Stimulated activated CD8-positive, alpha-beta memory T cell treated with anti-CD3 and anti-CD28 coated beads, Interleukin-4, amount 100 ng/mL, for 4 hours (primary cell): ENCODE measurements at regions not wholly inside any gene's neighbourhood (a gene's known extent, or its start where the extent isn't known, plus 50 kb on each side); places are given as distances from the start of the nearest gene placed in this dataset.

ENCODE experiments used
- DNase-seq, 2 donors: peaks; one replicate each; pipeline ENCODE4 v3.0.0-alpha.2; 2020; ENCODE audit warnings: low read depth in 2 of 2, low spot score in 1 of 2

DNA sequence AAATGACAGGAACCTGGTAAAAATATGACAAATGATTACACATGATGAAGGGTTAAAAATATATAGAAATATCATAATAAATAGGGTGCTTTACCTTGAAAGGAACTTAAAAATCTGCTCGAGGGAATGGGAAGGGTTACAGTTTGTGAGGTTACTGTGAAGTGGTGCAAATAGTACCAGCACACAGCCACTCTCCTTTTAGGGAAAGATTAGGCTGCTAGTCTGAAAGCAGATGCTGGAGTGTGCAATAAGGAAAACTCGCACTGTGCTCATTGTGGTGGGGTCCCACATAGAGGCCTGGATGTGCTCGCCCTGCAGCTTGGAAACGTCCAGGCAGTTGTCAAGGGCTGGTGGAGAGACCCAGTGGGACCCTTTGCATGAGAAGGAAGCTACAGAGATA, 145.9 kb upstream of the TBX20 start:
- DNase-seq = no peak

DNA sequence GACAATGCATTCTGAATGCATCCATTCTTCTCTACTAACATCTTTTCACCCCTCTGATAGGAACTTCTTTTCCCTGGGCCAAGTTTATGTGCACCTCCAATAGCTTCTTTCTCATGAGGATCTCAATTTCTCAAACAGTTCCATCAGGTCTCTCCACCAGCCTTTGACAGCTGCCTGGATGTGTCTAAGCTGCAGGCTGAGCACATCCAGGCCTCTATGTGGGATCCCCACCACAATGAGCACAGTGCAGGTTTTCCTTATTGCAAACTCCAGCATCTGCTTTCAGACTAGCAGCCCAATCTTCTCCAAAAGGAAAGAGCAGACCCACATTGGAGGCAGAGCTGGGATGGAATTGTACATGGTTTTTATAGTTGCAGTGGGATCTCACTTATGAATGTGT, 145.3 kb upstream of the TBX20 start:
- DNase-seq = no peak

DNA sequence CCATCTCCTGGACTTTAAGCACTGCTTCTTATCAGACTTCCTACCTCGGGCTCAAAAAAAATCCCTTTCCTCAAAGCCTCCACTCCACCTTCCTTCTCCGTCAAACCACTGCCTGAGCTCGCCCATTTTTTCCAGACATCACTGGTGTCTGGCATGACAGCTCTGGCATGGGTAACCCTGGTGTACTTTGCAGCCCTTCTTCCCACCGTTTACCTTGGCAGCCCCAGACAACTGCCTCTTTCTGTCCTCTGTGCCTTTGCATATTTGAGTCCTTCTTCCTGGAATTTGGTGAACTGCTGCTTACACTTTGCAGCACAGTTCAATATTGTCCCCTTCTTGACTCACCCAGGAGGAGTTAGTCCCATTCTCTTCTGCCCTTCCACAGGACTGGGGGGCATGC, 144.6 kb upstream of the TBX20 start:
- no peak for DNase-seq

DNA sequence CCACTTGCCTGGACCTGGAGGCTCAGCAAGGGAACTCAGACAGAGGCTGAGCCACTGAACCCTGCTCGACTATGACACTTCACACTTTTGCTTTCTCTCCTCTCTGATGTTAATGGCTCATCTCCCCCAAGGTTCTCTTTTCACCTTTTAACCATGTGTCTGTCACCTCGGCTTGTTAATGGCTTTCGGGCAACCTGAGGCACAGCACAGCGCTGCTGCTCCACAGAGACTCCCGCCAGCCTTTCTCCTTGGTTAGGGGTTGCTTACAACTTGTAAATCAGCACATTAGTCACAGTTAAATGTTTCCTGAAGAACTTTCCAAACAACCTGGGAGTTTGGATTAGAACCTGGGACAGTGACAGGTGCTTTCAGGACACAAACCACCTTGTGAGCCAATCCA, 136.2 kb upstream of the TBX20 start:
- no peak for DNase-seq

DNA sequence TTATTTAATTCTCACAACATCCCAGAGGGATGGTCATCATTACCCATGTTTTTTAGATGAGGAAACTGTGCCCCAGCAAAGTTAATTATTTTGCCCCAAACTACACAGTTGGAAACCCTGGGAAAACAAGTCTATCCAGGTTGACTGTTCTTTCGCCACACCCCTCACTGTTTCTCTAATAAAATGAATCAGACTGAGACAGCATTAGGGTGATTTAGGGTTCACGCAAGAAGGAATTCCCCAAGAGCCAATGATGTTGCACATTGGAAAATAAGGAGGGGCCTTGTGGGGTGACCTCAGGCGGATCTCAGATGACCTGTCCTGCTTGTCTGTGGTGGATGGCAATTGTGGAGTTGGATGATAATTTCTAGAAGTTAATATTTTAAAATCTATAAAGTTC, 135.7 kb upstream of the TBX20 start:
- DNase-seq = no peak

DNA sequence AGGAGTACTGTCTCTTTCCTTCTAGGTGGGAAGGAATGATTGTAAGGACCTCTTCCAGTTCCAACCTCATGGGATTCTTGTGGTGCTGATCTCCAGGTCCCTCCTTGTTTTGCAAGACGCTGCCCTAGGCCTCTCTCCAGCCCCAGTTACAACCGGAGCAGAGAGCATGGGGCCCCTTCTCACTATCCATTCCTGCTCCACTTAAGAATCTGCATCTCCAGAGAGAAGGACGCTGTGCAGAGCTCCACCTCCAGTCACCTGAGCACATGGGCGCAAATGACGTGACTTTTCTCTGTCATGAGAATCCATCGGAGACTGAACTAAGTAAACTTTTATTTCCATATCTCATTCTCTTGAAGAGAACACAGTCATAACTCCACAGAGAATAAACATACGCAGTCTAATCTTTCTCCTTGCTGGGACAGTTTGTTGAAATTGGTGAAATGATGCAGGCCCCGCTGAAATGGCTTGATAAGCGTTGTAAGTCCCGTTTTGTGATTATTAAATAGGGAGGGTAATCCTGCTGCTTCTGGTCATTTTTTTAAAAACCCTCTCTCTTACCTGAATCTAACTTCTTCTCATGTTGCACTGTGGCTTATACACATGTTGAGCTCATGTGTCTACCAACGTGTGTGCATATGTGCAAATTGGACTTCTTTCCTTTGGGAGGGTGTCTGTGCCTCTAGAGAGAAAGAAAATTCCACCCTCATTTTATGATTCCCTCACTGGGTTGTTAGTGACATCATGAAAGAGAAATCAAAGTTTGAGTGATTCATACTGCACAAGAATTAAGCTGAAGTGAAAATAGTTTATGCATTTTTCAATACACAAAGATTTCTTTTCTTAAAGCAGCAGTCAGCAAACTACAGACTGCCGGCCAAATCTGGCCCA, 133.2 kb upstream of the TBX20 start:
- DNase-seq = no peak

DNA sequence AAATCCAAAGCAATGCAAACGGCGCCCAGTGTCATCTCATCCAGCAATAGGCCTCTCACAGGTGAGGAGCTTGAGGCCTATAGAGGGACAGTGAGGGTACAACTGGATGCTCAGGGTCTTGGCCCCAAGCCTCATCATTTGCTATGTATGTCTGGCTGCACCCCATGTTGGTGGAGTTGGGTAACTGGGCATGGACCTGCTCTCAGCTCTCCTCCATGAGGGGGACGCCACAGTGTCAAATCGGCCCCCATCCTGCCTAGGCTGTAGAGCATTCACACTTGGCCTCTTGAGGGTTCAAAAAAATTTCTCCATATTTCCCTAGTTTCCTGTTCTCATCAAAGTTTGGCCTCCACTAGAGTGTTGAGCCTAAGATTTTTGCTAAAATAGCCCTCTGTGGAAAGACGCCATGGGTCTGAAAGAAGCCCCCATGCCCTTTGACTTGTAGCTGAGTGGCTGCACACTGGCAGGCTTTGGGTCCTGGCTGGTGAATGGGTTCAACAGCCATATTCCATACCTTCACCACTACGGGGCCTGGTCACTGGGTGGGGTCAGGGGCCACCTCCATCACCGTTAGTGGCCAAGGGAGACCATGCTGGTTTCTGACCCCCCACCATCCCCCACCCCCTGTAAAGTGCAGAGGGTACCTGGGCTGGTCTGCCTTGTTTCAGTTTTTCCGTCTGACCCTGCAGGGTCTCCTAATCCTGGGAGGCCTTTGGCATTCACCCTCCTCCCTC, 132.3 kb upstream of the TBX20 start:
- DNase-seq = no peak

DNA sequence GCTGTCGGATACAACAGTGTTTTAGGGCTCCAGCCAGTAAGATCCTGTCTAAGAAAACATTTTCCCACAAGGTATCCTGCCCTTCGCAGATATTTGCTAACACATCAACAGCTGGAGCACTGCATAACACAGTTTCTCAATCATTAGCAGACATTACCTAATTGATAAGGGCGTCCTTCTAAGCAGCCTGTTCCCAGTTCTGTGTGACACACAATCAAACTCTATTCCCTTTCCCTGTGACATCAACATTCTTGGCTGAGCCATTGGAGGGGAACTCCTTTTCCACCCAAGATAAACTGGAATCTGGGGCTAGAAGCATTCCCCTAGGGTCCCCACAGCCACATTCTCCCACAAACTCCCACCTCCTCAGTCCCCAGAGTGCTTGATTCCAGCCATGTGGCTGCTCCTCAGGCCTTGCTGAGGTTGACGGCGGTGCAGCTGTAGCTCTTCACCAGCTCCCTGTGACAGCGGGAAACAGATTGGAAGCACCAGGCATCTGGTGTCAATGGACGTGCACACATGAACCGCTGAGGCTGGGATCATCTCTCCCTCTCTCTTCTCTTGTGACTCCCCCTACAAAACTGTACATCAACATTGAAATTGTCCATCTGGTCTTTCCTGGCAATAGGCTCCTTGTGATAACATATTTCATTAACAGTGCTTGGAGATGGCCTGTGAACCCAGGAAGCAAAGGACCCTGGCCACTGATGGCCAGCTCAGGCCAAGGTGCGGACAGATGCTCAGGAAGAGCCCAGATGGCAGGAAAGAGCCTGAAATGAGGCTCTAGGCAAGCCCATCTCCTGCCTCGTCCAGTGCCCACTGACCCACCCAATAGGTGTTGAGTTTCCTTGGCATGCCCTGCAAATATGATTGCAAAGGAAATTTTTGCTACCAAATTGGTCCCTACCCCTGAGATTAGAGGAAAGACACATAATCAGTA, 131.1 kb upstream of the TBX20 start:
- no peak for DNase-seq

DNA sequence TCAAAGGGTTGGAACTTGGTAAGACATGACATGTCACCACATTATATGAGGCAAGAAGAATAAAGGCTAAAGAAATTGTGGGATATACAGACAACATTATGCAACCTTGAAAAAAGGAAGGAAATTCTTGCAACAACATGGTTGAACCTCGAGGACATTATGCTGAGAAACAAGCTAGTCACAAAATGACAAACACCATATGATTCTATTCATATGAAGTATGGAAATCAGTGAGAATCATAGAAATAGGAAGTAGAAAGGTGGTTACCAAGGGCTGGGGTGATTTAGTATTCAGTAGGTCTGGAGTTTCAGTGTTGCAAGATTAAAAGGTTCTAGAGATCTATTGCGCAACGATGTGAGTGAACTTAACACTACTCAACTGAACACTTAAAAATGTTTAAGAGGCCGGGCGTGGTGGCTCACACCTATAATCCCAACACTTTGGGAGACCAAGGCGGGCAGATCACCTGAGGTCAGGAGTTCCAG, 126.9 kb upstream of the TBX20 start:
- no peak for DNase-seq

DNA sequence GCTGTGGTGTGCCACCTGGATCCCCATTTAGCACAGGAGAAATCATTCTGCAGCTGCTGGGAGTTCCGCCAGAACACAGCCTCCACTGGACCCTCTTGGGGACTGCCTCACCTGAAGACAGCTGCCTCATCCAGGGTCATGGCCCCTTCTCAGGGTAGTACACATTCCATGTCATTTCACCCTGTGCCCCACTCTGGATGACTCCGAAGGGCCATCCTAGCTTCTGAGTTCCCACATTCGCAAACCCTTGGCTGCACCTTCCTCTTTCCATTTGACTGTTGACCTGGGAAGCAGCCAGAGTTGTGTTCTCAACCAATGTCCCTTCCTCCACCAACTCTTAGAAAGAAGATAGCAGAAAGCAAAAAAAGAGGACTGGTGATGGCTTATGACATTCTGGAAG, 125.6 kb upstream of the TBX20 start:
- no peak for DNase-seq

DNA sequence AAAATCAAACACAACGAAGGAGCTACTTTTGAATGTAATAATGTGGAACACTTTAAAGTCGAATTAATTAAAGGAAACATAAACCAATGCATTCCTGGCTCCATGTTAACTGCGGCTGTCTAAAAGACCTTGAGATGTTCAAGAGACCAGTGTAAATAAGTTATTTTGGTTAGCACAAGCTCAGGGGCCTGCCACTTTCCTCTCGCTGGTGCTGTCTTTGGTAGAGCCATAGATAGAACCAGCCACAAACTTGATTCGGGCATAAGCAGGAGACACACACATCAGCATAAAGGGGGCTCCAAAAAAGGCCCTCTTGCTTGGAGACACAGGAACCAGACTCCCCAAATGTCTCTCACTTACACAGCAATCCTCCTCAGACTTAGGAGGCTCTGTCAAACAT, 121.6 kb upstream of the TBX20 start:
- no peak for DNase-seq

DNA sequence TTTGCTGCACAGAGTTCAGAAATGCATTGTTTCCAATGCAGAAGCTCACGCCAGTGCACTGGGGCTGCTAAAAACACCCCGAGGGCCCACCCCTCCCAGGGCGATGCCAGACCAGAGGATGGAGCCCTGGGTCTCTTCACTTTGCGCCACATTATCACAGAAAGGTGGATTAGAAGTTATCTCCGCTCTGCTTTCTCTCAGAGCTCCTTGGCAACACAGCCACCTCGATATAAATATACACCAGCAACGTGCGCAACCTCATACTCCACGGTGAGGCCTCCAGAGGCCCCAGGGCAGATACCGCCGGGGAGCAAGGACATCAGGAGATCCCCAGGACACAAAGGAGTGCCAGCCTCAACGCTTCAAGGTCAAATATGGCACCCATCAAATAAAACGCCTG, 121.0 kb upstream of the TBX20 start:
- DNase-seq = no peak

DNA sequence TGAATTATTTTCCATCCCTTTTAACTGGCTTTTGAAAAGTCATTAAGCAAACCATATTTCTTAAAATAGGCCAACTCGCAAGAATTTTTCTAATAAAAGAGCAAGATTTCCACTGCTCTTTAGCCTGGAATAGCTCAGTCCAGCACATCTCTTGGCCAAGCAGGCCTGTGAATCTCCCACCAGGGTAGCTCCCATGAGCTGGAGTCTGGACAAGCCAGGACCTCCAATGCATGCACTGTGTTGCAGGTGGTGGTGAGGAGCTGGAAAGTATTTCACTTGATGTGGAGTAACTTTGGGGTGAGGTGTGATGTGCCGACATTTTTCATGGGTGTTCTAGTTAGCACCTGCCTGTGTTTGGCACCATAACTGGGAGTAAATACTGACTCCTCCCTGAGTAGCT, 117.3 kb upstream of the TBX20 start:
- no peak for DNase-seq

DNA sequence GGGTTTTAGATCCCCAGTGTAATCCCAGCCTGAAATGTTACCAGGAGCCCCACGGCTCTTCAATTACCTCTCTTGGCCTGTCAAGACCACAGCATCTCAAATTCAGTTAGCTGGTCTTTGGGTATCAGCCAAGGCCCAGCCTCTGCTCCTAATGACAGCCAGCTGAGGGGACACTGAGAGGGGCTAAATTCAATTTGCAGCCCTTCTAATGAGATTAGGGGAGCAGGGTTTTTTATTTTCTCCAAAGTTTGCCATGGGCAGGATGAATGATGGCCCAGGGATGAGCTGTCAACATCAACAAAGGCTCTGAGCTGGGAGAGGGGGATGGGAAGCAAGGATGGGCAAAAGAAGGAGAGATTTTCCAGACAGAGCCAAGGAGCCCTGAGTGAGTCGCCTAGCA, 116.8 kb upstream of the TBX20 start:
- DNase-seq = no peak

DNA sequence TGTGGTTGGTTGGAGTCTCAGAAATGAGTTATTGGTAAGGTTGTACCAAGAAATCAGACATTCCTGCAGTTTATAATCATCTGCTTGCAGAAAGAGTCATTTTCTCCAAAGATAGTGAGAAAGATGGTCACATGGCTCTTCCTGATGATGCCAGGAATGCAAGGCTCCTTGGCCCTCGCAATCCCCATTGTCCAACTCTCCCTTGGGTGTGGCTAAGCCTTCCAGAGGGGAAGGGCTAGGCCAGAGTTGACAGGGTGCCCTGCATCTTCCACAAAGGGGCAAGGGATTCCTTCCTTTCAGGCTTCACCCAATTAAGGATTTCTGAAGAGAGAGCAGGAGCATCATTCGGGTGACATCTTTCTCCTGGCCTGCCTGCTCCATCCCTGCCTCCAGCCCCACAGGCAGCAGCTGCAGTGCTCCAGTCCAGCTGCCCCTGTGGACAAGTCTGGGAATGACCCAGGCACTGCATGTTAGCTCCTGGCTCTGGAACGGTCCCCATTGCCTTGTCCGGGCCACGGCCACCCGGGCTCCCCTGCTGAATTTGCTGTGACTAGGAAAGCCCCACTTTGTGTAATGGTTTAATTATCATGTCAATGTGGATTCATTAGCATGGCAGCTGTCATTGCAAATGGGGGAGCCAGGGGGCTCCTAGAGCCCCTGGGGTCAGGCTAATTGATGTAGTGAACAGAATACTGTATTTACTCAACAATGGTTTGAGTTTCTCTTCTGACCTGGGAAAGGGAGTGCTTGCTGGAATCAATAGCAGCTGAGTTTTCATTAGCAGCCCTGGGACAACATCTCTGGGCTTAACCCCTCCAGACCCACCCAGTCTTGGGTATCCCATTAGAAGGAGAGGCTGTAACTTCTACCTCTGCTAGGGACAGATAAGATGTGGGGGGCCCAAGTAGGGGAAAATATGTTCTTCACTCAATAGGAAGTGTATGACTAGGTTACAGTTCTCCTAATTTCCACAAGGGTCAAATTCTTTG, 112.6 kb upstream of the TBX20 start:
- DNase-seq = no peak

DNA sequence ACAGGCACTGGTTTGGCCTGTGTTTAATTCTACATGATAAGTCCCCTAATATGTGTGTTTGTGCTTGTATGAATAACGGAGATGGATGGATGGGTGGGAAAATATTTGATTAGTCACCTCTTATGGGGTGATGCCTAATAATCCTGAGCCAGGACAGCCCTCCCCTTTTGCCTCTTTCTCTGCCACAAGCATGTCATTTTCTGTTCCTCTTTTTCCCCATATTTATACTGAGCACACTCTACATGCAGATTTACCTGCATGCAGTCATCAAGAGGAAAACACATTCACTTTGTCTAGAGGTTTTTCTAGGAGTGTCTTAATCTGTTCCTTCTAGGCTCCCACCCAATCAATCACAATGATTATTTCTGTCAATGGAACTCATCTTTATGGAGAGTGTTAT, 111.6 kb upstream of the TBX20 start:
- DNase-seq = no peak

DNA sequence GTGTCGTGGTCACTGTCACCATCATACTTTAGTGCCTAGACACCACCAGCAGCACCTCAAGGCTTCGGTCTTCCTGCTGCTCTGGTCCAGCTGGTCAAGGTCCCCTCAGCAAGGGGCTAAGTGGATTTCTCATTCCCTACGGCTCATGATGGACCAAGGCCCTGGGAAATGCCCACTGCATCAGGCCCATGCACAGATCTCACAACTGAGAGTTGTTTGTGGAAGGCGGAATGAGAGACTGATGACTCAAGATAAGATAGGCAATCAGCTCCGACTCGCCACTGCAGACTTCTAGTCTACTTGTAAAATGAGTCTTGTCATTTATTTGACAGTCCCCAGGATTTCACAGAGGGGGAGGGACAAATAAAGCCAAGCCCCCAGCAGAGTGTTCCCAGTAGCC, 108.4 kb upstream of the TBX20 start:
- no peak for DNase-seq

DNA sequence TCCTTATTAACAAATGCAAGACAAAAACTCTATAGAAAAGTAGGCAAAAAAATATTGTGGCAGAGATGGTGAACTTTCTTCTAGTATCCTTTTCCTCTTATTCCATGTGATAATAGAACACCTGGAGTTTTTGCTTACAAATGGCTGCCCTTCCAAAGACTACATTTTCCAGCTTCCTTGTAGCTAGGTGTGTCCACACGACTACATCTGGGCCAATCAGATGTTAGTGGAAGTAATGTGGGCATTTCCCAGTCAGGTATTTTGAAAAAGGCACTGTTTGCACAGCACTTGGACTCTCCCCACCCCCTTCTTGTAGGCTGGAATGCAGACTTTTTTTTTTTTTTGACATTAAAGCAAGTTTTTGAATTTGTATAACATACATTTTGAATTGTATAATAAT, 105.5 kb upstream of the TBX20 start:
- no peak for DNase-seq

DNA sequence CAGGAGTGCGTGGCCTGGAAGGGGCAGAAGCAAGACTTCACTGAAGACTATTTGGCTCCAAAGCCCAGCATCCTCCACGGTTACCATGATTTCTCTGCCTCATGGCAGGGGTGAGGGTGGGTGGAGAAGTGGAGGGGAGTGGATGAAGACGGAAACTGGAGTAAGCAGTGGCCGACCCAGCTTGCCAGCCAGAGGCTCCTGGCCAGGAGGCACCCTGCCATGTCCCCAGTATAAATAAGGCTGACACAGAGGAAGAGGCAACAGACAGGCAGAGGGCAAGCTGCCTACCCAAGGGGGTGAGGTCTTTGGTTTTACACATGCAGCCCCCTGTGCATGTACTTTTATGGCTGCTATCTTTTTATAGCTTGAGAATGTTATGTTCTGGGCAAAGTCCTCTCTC, 102.6 kb upstream of the TBX20 start:
- no peak for DNase-seq

DNA sequence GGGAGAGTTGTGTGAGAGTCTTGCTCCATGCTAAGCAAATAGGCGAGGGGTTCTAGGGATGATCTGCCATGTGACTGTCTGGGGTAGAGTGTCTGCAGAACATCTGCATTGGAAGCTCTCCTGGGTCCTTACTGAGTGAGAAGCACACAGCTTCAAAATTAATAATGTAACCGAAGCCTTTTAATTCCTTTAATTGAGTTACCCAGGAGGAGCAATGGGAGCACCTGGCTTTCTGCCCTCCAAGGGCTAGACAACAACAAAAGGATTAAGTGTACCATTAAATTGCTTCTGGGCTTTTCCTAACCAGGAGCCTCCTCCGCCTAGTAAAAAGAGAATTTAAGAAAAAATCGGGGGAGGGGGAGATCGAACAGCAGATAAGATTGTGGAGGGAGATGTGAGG, 102.0 kb upstream of the TBX20 start:
- DNase-seq = no peak
